ENCODE measurements at regions not wholly inside any gene's neighbourhood (a gene's known extent, or its start where the extent isn't known, plus 50 kb on each side); places are given as distances from the start of the nearest gene placed in this dataset.
"Not testable (repeated sequence)": the region's sequence is repeated elsewhere in the genome, so short reads cannot be mapped to it uniquely, and the experiment has no call there.

GRCh38 chr1:184820218-184820750 lies 65.6 kb upstream of the EDEM3 start:
- ATAC-seq (no peak), DNase-seq (no peak)

GRCh38 chr1:184818646-184819045 lies 64.0 kb upstream of the EDEM3 start:
- no peak for DNase-seq

GRCh38 chr1:184817003-184817402 lies 62.3 kb upstream of the EDEM3 start:
- ATAC-seq, DNase-seq: not testable (repeated sequence)

More at GRCh38 chr1:184818646-184819045, 64.0 kb upstream of the EDEM3 start:
- no peak for ATAC-seq

GRCh38 chr1:184813528-184814089 lies 59.0 kb upstream of the EDEM3 start:
- ATAC-seq (no peak), DNase-seq (no peak)

- no peak for ATAC-seq
- no peak for DNase-seq
Measured at GRCh38 chr1:184811439-184812111, 56.9 kb upstream of the EDEM3 start.

GRCh38 chr1:184810735-184811343 lies 56.2 kb upstream of the EDEM3 start:
- ATAC-seq = no peak
- DNase-seq = no peak

- ATAC-seq (no peak), DNase-seq (no peak)
Measured at GRCh38 chr1:184806296-184806721, 51.7 kb upstream of the EDEM3 start.

- ATAC-seq (peak; percentile 93), DNase-seq (peak; percentile 87)
Measured at GRCh38 chr1:184805667-184806295, 51.1 kb upstream of the EDEM3 start.
